ENCODE measurements at regions not wholly inside any gene's neighbourhood (a gene's known extent, or its start where the extent isn't known, plus 50 kb on each side); places are given as distances from the start of the nearest gene placed in this dataset.
A peak's percentile ranks its signal among the peaks of the same experiment; 100 is the strongest.

DNA sequence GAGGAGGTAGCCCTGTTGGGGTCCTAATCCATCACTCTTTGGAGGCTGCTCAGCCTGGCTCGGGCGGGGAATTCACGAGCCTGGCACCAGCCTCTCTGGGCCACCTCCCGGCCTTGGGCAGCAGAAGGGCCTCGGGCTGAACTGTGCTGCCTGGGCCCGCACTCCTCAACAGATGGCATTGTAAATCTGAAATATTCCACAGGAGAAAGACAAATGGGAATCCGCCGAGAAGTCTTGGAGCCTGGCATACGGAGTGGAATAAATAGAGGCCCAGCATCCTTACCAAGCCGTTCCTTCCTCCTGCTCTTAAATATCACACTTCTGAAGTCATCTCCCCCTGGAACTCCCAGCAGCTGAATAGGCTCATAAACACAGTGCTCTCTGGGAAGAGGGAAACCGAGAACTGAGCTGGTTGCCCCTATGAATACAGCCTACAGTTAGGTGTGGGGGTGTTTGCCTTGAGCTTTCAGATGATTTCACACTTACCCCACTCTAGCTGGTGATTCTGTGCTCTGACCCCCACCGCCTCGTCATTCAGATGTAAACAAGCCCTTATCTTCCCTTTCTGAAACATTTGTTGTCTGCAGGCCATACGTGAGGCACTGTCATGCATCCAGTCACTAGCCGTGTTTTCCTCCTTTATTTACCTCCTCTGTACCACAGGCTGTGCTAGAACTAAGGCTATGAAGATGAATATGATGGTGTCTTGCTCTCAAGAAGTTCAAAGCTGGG lies 455.0 kb upstream of the CLINT1 start:
- Histone ChIP-seq H3K4me3 (replicated peaks in 1 of 4; ENCODE audit: control extremely low read depth in 1 of 4, insufficient read depth in 1 of 4, low read depth in 3 of 4, low read length in 4 of 4) (no peak overlapping the region), H4K20me1 (ENCODE audit: control insufficient read depth, extremely low read depth, insufficient read depth, low read length) (no peaks in the 10 kb centered on the region), H2AFZ (ENCODE audit: low read length) (no peak overlapping the region), H3K4me2 (ENCODE audit: extremely low read depth, insufficient read depth, low read length) (no peak overlapping the region), H3K9me3 (ENCODE audit: control insufficient read depth, insufficient read depth, low read depth, low read length) (no peaks in the 10 kb centered on the region), H3K79me2 (ENCODE audit: control insufficient read depth, insufficient read depth, low read length) (no peaks in the 10 kb centered on the region), H3K36me3 (ENCODE audit: control insufficient read depth, insufficient read depth, low read length) (no peaks in the 10 kb centered on the region), H3K27ac (ENCODE audit: insufficient read depth, low read length) (no peak overlapping the region), H3K4me1 (ENCODE audit: control insufficient read depth, extremely low read depth, insufficient read depth, low read length) (no peaks in the 10 kb centered on the region), H3K27me3 (ENCODE audit: control insufficient read depth, insufficient read depth, low read length) (no peaks in the 10 kb centered on the region), H3K9ac (ENCODE audit: insufficient read depth, low read length) (no peak overlapping the region)
- DNase-seq (ENCODE audit: low read depth in 2 of 2), result no peak
- TF ChIP-seq, protein P1, sequence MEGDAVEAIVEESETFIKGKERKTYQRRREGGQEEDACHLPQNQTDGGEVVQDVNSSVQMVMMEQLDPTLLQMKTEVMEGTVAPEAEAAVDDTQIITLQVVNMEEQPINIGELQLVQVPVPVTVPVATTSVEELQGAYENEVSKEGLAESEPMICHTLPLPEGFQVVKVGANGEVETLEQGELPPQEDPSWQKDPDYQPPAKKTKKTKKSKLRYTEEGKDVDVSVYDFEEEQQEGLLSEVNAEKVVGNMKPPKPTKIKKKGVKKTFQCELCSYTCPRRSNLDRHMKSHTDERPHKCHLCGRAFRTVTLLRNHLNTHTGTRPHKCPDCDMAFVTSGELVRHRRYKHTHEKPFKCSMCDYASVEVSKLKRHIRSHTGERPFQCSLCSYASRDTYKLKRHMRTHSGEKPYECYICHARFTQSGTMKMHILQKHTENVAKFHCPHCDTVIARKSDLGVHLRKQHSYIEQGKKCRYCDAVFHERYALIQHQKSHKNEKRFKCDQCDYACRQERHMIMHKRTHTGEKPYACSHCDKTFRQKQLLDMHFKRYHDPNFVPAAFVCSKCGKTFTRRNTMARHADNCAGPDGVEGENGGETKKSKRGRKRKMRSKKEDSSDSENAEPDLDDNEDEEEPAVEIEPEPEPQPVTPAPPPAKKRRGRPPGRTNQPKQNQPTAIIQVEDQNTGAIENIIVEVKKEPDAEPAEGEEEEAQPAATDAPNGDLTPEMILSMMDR (conservative IDR thresholded peaks at IDR 0.05 in 1 of 2, IDR thresholded peaks at IDR 0.05 in 1 of 2; ENCODE audit: low read depth in 1 of 2, low read length in 2 of 2), result no peak
- TF ChIP-seq EZH2 (IDR thresholded peaks at IDR 0.05; ENCODE audit: low read length, missing control alignments), result no peak

DNA sequence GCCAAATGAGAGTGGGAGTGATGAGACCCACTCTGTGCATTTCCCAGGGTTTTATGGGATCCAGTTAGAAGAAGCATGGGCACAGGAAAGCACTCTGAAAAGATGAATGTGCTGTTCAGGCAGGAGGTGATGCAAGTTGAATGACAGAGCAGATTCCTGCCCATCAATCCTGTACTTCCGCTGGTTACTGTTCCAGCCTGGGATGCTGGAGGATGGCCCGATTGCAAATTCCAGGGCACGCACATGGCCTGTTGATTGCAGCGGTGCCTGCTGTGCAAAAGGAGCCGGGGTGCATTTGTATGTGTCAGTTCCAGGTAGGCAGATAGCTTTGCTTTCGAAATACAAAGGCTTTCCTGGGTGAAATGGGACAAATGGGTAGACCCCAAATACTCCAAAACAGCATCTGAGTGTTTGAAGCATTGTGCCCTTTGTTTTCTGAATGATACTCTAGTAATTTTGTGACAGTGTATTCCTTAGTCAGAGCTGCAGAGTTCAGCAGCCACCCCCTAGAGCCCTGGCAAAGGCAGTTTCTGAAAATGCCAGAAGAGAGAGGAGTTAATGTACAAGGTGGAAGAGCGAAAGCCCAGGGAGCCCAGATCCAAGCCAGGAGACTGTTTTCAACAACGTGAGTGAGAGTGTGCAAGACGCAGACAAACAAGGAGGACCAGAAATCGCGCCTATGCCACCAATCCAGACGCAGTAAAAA lies 454.2 kb upstream of the CLINT1 start:
- DNase-seq (ENCODE audit: low read depth in 2 of 2), result peak in 1 of 2 donors; percentile 5
- no peaks in the 10 kb centered on the region for H4K20me1 ChIP-seq (ENCODE audit: control insufficient read depth, extremely low read depth, insufficient read depth, low read length)
- TF ChIP-seq, protein P1 (conservative IDR thresholded peaks at IDR 0.05 in 1 of 2, IDR thresholded peaks at IDR 0.05 in 1 of 2; ENCODE audit: low read depth in 1 of 2, low read length in 2 of 2), result no peak
- TF ChIP-seq EZH2 (IDR thresholded peaks at IDR 0.05; ENCODE audit: low read length, missing control alignments), result no peak

GRCh38 chr5:158309088-158309807 lies 450.3 kb upstream of the CLINT1 start:
- H3K9me3 ChIP-seq (ENCODE audit: control insufficient read depth, insufficient read depth, low read depth, low read length), result no peaks in the 10 kb centered on the region
- TF ChIP-seq, protein P1 (conservative IDR thresholded peaks at IDR 0.05 in 1 of 2, IDR thresholded peaks at IDR 0.05 in 1 of 2; ENCODE audit: low read depth in 1 of 2, low read length in 2 of 2), result no peak
- TF ChIP-seq EZH2 (IDR thresholded peaks at IDR 0.05; ENCODE audit: low read length, missing control alignments), result no peak

More for the DNA sequence above, 454.2 kb upstream of the CLINT1 start:
- Histone ChIP-seq H3K4me1 (ENCODE audit: control insufficient read depth, extremely low read depth, insufficient read depth, low read length) (no peaks in the 10 kb centered on the region), H3K9me3 (ENCODE audit: control insufficient read depth, insufficient read depth, low read depth, low read length) (no peaks in the 10 kb centered on the region), H2AFZ (ENCODE audit: low read length) (no peak overlapping the region), H3K36me3 (ENCODE audit: control insufficient read depth, insufficient read depth, low read length) (no peaks in the 10 kb centered on the region), H3K4me2 (ENCODE audit: extremely low read depth, insufficient read depth, low read length) (no peak overlapping the region), H3K4me3 (replicated peaks in 1 of 4; ENCODE audit: control extremely low read depth in 1 of 4, insufficient read depth in 1 of 4, low read depth in 3 of 4, low read length in 4 of 4) (no peak overlapping the region), H3K9ac (ENCODE audit: insufficient read depth, low read length) (no peak overlapping the region), H3K27ac (ENCODE audit: insufficient read depth, low read length) (no peak overlapping the region), H3K79me2 (ENCODE audit: control insufficient read depth, insufficient read depth, low read length) (no peaks in the 10 kb centered on the region), H3K27me3 (ENCODE audit: control insufficient read depth, insufficient read depth, low read length) (no peaks in the 10 kb centered on the region)

More at GRCh38 chr5:158309088-158309807, 450.3 kb upstream of the CLINT1 start:
- Histone ChIP-seq H3K4me1 (ENCODE audit: control insufficient read depth, extremely low read depth, insufficient read depth, low read length) (no peaks in the 10 kb centered on the region), H3K79me2 (ENCODE audit: control insufficient read depth, insufficient read depth, low read length) (no peaks in the 10 kb centered on the region), H3K36me3 (ENCODE audit: control insufficient read depth, insufficient read depth, low read length) (no peaks in the 10 kb centered on the region), H3K4me3 (replicated peaks in 1 of 4; ENCODE audit: control extremely low read depth in 1 of 4, insufficient read depth in 1 of 4, low read depth in 3 of 4, low read length in 4 of 4) (no peak overlapping the region), H4K20me1 (ENCODE audit: control insufficient read depth, extremely low read depth, insufficient read depth, low read length) (no peaks in the 10 kb centered on the region), H3K27me3 (ENCODE audit: control insufficient read depth, insufficient read depth, low read length) (no peaks in the 10 kb centered on the region), H3K4me2 (ENCODE audit: extremely low read depth, insufficient read depth, low read length) (no peak overlapping the region), H3K27ac (ENCODE audit: insufficient read depth, low read length) (no peak overlapping the region), H3K9ac (ENCODE audit: insufficient read depth, low read length) (no peak overlapping the region), H2AFZ (ENCODE audit: low read length) (no peak overlapping the region)
- DNase-seq (ENCODE audit: low read depth in 2 of 2), result peak in 1 of 2 donors; percentile 16
